HG02973 (cell line): ENCODE measurements at regions not wholly inside any gene's neighbourhood (a gene's known extent, or its start where the extent isn't known, plus 50 kb on each side); places are given as distances from the start of the nearest gene placed in this dataset.

Experiments used
- ATAC-seq: cut with Tn5 transposase; IDR thresholded peaks from one replicate; pipeline ENCODE4 v1.9.1; 2021; ENCODE audit warnings: moderate library complexity; ENCODE audit not compliant: unreplicated experiment

DNA sequence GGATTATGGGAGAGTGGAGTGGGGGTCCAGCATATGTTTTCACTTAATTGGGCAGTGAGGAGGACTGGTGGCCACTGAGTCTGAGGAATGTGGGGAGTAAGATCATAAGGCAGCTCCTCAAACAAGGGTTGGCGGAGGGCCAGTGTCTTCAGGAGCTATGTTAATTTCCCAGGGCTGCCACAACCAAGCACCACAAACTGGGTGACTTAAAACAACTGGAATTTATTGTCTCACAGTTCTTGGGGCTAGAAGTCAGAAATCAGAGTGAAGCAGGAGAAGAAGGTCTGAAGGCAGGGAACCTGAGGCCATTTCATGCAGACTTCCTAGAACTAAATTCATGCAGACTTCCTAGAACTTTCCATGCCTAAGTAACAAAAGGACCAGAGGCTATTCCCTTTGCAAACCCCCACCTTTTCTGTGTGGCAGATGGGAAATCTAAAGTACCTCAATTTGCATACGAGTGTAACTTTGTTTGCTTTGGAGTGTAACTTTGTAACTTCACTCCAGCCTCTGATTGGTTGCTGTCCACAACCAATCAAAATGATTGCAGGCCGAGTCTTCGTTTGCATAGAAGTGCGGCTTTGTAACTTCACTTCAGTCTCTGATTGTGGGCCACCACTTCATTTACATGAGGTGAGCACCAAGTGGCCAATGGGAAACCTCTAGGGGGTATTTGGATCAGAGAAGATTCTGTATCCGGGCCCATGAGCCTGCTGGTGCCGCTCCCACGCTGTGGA lies 50.5 kb upstream of the ZBED5 start:
- ATAC-seq: no peak
